HCT116 (cell line): ENCODE measurements at regions not wholly inside any gene's neighbourhood (a gene's known extent, or its start where the extent isn't known, plus 50 kb on each side); places are given as distances from the start of the nearest gene placed in this dataset.

Experiments used
- ATAC-seq: fragments of 200-7000 bp; cut with Tn5 transposase; 2 replicates; pipeline ENCODE4 v1.9.1; 2020; ENCODE audit warnings: mild to moderate bottlenecking, moderate library complexity
- BruUV-seq: library from RNA; stranded (reverse); fragments of 400-500 nt; replicated peaks from 2 replicates; lab custom pipeline; 2021; lab: Mats Ljungman, UMichigan
- CTCF ChIA-PET: fragments of 300-600 bp; sonication (Branson Sonifier 250); formaldehyde crosslinking; loops from one replicate; lab custom pipeline; 2021; ENCODE audit warnings: antibody characterized with exemption; lab: Charles Lee
- POLR2A ChIA-PET: fragments of 300-600, 350-600 bp; sonication (Branson Sonifier 250); formaldehyde crosslinking; loops from one replicate; lab custom pipeline; 2021; ENCODE audit warnings: antibody characterized with exemption; lab: Charles Lee
- RAD21 ChIA-PET, 2 experiments: fragments of 300-600 bp; sonication (Branson Sonifier 250); formaldehyde crosslinking; loops; one replicate each; lab custom pipeline; 2023; ENCODE audit warnings: low total read pairs in 2 of 2; ENCODE audit not compliant: uncharacterized antibody in 2 of 2, unreplicated experiment in 2 of 2, low non-redundant PET in 1 of 2; lab: Charles Lee
- DNase-seq: peaks from one replicate; pipeline ENCODE4 v3.0.0-alpha.2; 2010; ENCODE audit warnings: low read depth, low spot score
- H2AFZ ChIP-seq: fragments of 200-600 bp; shearing (Covaris generic), sonication (generic); 2 replicates; pipeline ENCODE4 v1.6.1; 2017; ENCODE audit warnings: low read depth, mixed run types, mixed read lengths, antibody characterized with exemption, low read length; ENCODE audit not compliant: poor library complexity, severe bottlenecking
- H3K27ac ChIP-seq: 2 replicates; pipeline ENCODE4 v1.5.1; 2012; ENCODE audit warnings: low read depth, low read length
- H3K27me3 ChIP-seq: fragments of 200-600 bp; sonication (generic); 2 replicates; pipeline ENCODE4 v1.6.1; 2016; ENCODE audit warnings: mixed run types, low read length, mixed read lengths; ENCODE audit not compliant: insufficient read depth
- H3K36me3 ChIP-seq, 2 experiments: fragments of 200-500 bp in 1 of 2; fragments of 200-600 bp in 1 of 2; sonication (Bioruptor generic) in 1 of 2; sonication (generic) in 1 of 2; 2 replicates each; pipeline versions ENCODE4 v1.5.1 to v1.6.1; 2014 to 2016; ENCODE audit warnings: low read length in 2 of 2, inconsistent platforms in 1 of 2, mixed read lengths in 1 of 2, mixed run types in 1 of 2; ENCODE audit not compliant: insufficient read depth in 2 of 2, control insufficient read depth in 1 of 2
- H3K4me1 ChIP-seq, 2 experiments: fragments of 200-600 bp in 1 of 2; sonication (generic) in 1 of 2; 2 replicates each; pipeline versions ENCODE4 v1.5.1 to v1.6.1; 2012 to 2017; ENCODE audit warnings: low read length in 2 of 2, inconsistent platforms in 1 of 2, mild to moderate bottlenecking in 1 of 2, mixed read lengths in 1 of 2, mixed run types in 1 of 2, moderate library complexity in 1 of 2; ENCODE audit not compliant: insufficient read depth in 2 of 2, control insufficient read depth in 1 of 2
- H3K4me2 ChIP-seq: fragments of 200-600 bp; sonication (generic); 2 replicates; pipeline ENCODE4 v1.6.1; 2017; ENCODE audit warnings: mixed run types, low read length, mixed read lengths
- H3K4me3 ChIP-seq, 2 experiments: fragments of 200-600 bp in 1 of 2; sonication (generic) in 1 of 2; replicated peaks in 1 of 2; 2 replicates each; pipeline ENCODE4 v1.5.1; 2011 to 2016; ENCODE audit warnings: low read length in 2 of 2, control low read depth in 1 of 2, low read depth in 1 of 2, mild to moderate bottlenecking in 1 of 2, mixed read lengths in 1 of 2, mixed run types in 1 of 2
- H3K79me2 ChIP-seq: fragments of 200-600 bp; sonication (generic); 2 replicates; pipeline ENCODE4 v1.6.1; 2017; ENCODE audit warnings: mild to moderate bottlenecking, mixed run types, low read length, moderate library complexity, mixed read lengths; ENCODE audit not compliant: insufficient read depth
- H3K9ac ChIP-seq: fragments of 200-600 bp; sonication (generic); 2 replicates; pipeline ENCODE4 v1.6.1; 2016; ENCODE audit warnings: low read length, mixed read lengths
- H3K9me2 ChIP-seq: fragments of 200-600 bp; sonication (generic), shearing (Covaris generic); 2 replicates; pipeline ENCODE4 v1.6.1; 2017; ENCODE audit warnings: mixed run types, mild to moderate bottlenecking, moderate library complexity; ENCODE audit not compliant: insufficient read depth
- H3K9me3 ChIP-seq, 2 experiments: fragments of 200-500 bp in 1 of 2; fragments of 200-600 bp in 1 of 2; sonication (Bioruptor generic) in 1 of 2; sonication (generic) in 1 of 2; 2 replicates each; pipeline ENCODE4 v1.6.1; 2014 to 2017; ENCODE audit warnings: low read length in 2 of 2, mixed read lengths in 2 of 2, inconsistent platforms in 1 of 2, low read depth in 1 of 2, mild to moderate bottlenecking in 1 of 2, mixed run types in 1 of 2, moderate library complexity in 1 of 2; ENCODE audit not compliant: control insufficient read depth in 1 of 2, insufficient read depth in 1 of 2
- H4K20me1 ChIP-seq: fragments of 200-600 bp; sonication (generic), shearing (Covaris generic); 2 replicates; pipeline ENCODE4 v1.6.1; 2017; ENCODE audit warnings: mixed run types, mild to moderate bottlenecking, moderate library complexity; ENCODE audit not compliant: insufficient read depth
- CTCF ChIP-seq, 3 experiments: fragments of 200-600 bp in 1 of 3; sonication (generic) in 1 of 3; IDR thresholded peaks in 2 of 3; conservative IDR thresholded peaks in 1 of 3; 2 replicates each; pipeline ENCODE4 v1.5.1; 2012 to 2017; ENCODE audit warnings: low read depth in 2 of 3, low read length in 2 of 3, antibody characterized with exemption in 1 of 3, borderline replicate concordance in 1 of 3, control low read depth in 1 of 3, mild to moderate bottlenecking in 1 of 3, mixed read lengths in 1 of 3, mixed run types in 1 of 3, moderate library complexity in 1 of 3; ENCODE audit not compliant: insufficient read depth in 1 of 3
- EGR1 ChIP-seq: IDR thresholded peaks from 2 replicates; pipeline ENCODE4 v1.6.1; 2012; ENCODE audit warnings: low read depth
- ELF1 ChIP-seq: IDR thresholded peaks from 2 replicates; pipeline ENCODE4 v1.6.1; 2012; ENCODE audit warnings: low read depth, borderline replicate concordance
- EZH2 ChIP-seq: fragments of 200-600 bp; sonication (generic); IDR thresholded peaks from 2 replicates; pipeline ENCODE4 v1.6.1; 2017; ENCODE audit warnings: antibody characterized with exemption, mixed run types
- EZH2phosphoT487 ChIP-seq: fragments of 200-600 bp; IDR thresholded peaks from 2 replicates; pipeline ENCODE4 v1.6.1; 2018; ENCODE audit warnings: antibody characterized with exemption, borderline replicate concordance
- SIN3A ChIP-seq: IDR thresholded peaks from 2 replicates; pipeline ENCODE4 v1.6.1; 2012; ENCODE audit warnings: low read depth
- intact Hi-C: fragments of 100-400 bp; cut with micrococcal nuclease; formaldehyde crosslinking; loops from 2 replicates; pipeline ENCODE4 v1.10.0; 2022
- TF ChIP-seq, protein P1 (sequence below): IDR thresholded peaks from 2 replicates; pipeline ENCODE4 v1.6.1; 2012; ENCODE audit warnings: low read depth

DNA sequence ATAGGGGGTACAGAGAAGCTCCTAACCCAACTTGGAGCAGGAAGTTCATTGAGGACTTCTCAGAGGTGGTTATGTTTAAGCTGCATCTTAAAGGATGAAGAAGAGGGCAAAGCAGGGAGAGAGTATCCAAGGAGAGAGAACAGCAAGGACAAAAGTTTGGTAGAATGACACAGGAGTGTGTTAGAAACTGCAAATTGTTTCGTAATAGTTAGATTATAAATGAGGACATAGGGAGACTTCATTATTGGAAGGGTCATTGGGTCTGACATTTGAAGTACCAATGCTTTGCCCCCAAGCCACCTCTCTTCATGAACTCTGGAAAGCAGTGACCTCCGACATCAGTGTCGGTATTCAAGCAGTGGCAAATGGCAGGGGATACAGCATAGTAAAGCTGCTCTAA is 209.6 kb upstream of the JUN start:
- H3K4me2 ChIP-seq: no peak overlapping the region
- CTCF ChIA-PET: no interaction called here
- H3K9me2 ChIP-seq: no peaks in the 10 kb centered on the region
- no peaks in the 10 kb centered on the region for H3K36me3 ChIP-seq
- H3K79me2 ChIP-seq: no peaks in the 10 kb centered on the region
- POLR2A ChIA-PET: no interaction called here
- H4K20me1 ChIP-seq: no peaks in the 10 kb centered on the region
- TF ChIP-seq SIN3A: no peak
- no peak for TF ChIP-seq EZH2phosphoT487
- TF ChIP-seq ELF1: no peak
- no peak for TF ChIP-seq EGR1
- no peak for TF ChIP-seq EZH2
- TF ChIP-seq, protein P1, sequence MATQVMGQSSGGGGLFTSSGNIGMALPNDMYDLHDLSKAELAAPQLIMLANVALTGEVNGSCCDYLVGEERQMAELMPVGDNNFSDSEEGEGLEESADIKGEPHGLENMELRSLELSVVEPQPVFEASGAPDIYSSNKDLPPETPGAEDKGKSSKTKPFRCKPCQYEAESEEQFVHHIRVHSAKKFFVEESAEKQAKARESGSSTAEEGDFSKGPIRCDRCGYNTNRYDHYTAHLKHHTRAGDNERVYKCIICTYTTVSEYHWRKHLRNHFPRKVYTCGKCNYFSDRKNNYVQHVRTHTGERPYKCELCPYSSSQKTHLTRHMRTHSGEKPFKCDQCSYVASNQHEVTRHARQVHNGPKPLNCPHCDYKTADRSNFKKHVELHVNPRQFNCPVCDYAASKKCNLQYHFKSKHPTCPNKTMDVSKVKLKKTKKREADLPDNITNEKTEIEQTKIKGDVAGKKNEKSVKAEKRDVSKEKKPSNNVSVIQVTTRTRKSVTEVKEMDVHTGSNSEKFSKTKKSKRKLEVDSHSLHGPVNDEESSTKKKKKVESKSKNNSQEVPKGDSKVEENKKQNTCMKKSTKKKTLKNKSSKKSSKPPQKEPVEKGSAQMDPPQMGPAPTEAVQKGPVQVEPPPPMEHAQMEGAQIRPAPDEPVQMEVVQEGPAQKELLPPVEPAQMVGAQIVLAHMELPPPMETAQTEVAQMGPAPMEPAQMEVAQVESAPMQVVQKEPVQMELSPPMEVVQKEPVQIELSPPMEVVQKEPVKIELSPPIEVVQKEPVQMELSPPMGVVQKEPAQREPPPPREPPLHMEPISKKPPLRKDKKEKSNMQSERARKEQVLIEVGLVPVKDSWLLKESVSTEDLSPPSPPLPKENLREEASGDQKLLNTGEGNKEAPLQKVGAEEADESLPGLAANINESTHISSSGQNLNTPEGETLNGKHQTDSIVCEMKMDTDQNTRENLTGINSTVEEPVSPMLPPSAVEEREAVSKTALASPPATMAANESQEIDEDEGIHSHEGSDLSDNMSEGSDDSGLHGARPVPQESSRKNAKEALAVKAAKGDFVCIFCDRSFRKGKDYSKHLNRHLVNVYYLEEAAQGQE: no peak
- TF ChIP-seq CTCF (IDR thresholded peaks at IDR 0.05 in 2 of 3, conservative IDR thresholded peaks at IDR 0.05 in 1 of 3; ENCODE audit: borderline replicate concordance in 1 of 3, insufficient read depth in 1 of 3, low read depth in 2 of 3, low read length in 2 of 3): no peak
- ATAC-seq (no peak), DNase-seq (no peak)
- no peaks in the 10 kb centered on the region for H3K27me3 ChIP-seq
- H3K9ac ChIP-seq: no peak overlapping the region
- H2AFZ ChIP-seq: no peak overlapping the region
- no peaks in the 10 kb centered on the region for H3K4me1 ChIP-seq
- RAD21 ChIA-PET: interaction anchor here in 1 of 2 experiments (0.7 kb wide), 1 partner anchor 196 kb away, joined by 4 read pairs; no protein-coding TSS in a partner anchor
- intact Hi-C loops: no loop called here
- H3K27ac ChIP-seq: no peak overlapping the region
- H3K4me3 ChIP-seq: no peak overlapping the region
- BruUV-seq: no TSS peak
- H3K9me3 ChIP-seq: no peaks in the 10 kb centered on the region
